Mesendoderm (in vitro differentiated cells): ENCODE measurements at regions not wholly inside any gene's neighbourhood (a gene's known extent, or its start where the extent isn't known, plus 50 kb on each side); places are given as distances from the start of the nearest gene placed in this dataset.

Experiments used
- DNase-seq: peaks from one replicate; pipeline ENCODE4 v3.0.0; 2013
- H2AK5ac ChIP-seq: 2 replicates; pipeline ENCODE4 v1.6.1; 2013; ENCODE audit warnings: low read length, inconsistent platforms
- H2BK120ac ChIP-seq: 2 replicates; pipeline ENCODE4 v1.6.1; 2013; ENCODE audit warnings: low read depth, mild to moderate bottlenecking, low read length, moderate library complexity, mixed read lengths
- H2BK15ac ChIP-seq: replicated peaks from 2 replicates; pipeline ENCODE4 v1.6.1; 2013; ENCODE audit warnings: low read depth, mild to moderate bottlenecking, moderate library complexity
- H2BK5ac ChIP-seq: 2 replicates; pipeline ENCODE4 v1.6.1; 2013; ENCODE audit warnings: low read length, inconsistent platforms
- H3K18ac ChIP-seq: 2 replicates; pipeline ENCODE4 v1.6.1; 2013; ENCODE audit warnings: mild to moderate bottlenecking, low read length, mixed read lengths
- H3K23ac ChIP-seq: one replicate; pipeline ENCODE4 v1.6.1; 2013; ENCODE audit warnings: low read length
- H3K27ac ChIP-seq: 2 replicates; pipeline ENCODE4 v1.5.1; 2013; ENCODE audit warnings: low read depth, mild to moderate bottlenecking, inconsistent platforms, low read length, moderate library complexity
- H3K27me3 ChIP-seq: 2 replicates; pipeline ENCODE4 v1.6.1; 2013; ENCODE audit warnings: low read length, control low read depth, mild to moderate bottlenecking, inconsistent platforms; ENCODE audit not compliant: insufficient read depth, poor library complexity
- H3K36me3 ChIP-seq: 2 replicates; pipeline ENCODE4 v1.6.1; 2013; ENCODE audit warnings: low read length, inconsistent platforms; ENCODE audit not compliant: control insufficient read depth, insufficient read depth
- H3K4ac ChIP-seq: one replicate; pipeline ENCODE4 v1.6.1; 2013; ENCODE audit warnings: low read depth, mild to moderate bottlenecking, low read length, moderate library complexity
- H3K4me1 ChIP-seq: 2 replicates; pipeline ENCODE4 v1.6.1; 2013; ENCODE audit warnings: low read depth, low read length, inconsistent platforms; ENCODE audit not compliant: control insufficient read depth
- H3K4me2 ChIP-seq: 2 replicates; pipeline ENCODE4 v1.6.1; 2013; ENCODE audit warnings: low read length
- H3K4me3 ChIP-seq: 2 replicates; pipeline ENCODE4 v1.5.1; 2013; ENCODE audit warnings: mild to moderate bottlenecking, low read length
- H3K56ac ChIP-seq: one replicate; pipeline ENCODE4 v1.6.1; 2013; ENCODE audit warnings: low read length
- H3K79me1 ChIP-seq: 2 replicates; pipeline ENCODE4 v1.6.1; 2013; ENCODE audit warnings: low read length, inconsistent platforms
- H3K79me2 ChIP-seq: 2 replicates; pipeline ENCODE4 v1.6.1; 2013; ENCODE audit warnings: mild to moderate bottlenecking, low read length; ENCODE audit not compliant: control insufficient read depth, insufficient read depth
- H3K9ac ChIP-seq: 2 replicates; pipeline ENCODE4 v1.6.1; 2013; ENCODE audit warnings: low read length, inconsistent platforms
- H4K5ac ChIP-seq: one replicate; pipeline ENCODE4 v1.6.1; 2013; ENCODE audit warnings: low read length
- H4K8ac ChIP-seq: one replicate; pipeline ENCODE4 v1.6.1; 2013; ENCODE audit warnings: low read depth, mild to moderate bottlenecking, control low read depth, low read length, moderate library complexity
- WGBS: extraction: QIAGEN DNeasy Blood & Tissue Kit; methylation state at CpG from one replicate; pipeline ENCODE4 v1.1.7; 2013; ENCODE audit warnings: low lambda C conversion rate, missing lambda C conversion rate; ENCODE audit not compliant: insufficient coverage; ENCODE audit errors: extremely low coverage; 5-methylcytosine and 5-hydroxymethylcytosine counted together

- no peak overlapping the region for H4K8ac ChIP-seq
- H3K4me1 ChIP-seq, result no peaks in the 10 kb centered on the region
- H4K5ac ChIP-seq, result no peak overlapping the region
- H3K9ac ChIP-seq, result no peak overlapping the region
- no peak overlapping the region for H2AK5ac ChIP-seq
- no peak overlapping the region for H3K4me3 ChIP-seq
- no peak overlapping the region for H3K18ac ChIP-seq
- H3K56ac ChIP-seq, result no peak overlapping the region
- H3K27me3 ChIP-seq, result no peaks in the 10 kb centered on the region
- no CpG with 5 or more reads among the region's 2 CpGs for WGBS
- H3K79me2 ChIP-seq, result no peaks in the 10 kb centered on the region
- H3K4ac ChIP-seq, result no peak overlapping the region
- no peak overlapping the region for H3K4me2 ChIP-seq
- H2BK5ac ChIP-seq, result no peak overlapping the region
- DNase-seq, result no peak
- no peaks in the 10 kb centered on the region for H3K36me3 ChIP-seq
- no peak overlapping the region for H3K27ac ChIP-seq
- no peak overlapping the region for H2BK15ac ChIP-seq
- no peaks in the 10 kb centered on the region for H3K79me1 ChIP-seq
- H2BK120ac ChIP-seq, result no peak overlapping the region
- H3K23ac ChIP-seq, result no peak overlapping the region
Measured at GRCh38 chrX:13901354-13901753, 84.5 kb upstream of the GPM6B start.

DNA sequence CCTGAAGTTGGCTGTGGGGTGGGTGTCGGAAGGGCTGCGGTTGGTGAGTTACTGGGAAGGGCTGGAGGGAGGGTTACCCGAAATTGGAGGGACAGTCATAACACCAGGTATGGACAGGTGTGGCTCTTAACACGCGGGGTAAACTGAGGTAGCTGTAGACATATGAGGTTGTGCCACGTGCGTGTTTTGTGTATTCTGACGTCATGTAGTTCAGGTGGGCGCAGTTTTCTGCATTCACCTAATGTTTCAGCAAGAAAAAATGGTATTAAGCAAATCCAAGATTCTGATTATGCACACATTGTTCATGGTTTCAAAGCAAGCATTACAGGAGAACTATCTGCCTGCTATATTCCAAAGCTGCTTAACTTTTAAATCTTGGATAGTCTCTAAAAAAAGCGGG, 83.5 kb upstream of the GPM6B start:
- no peak overlapping the region for H3K9ac ChIP-seq
- H3K79me2 ChIP-seq, result no peaks in the 10 kb centered on the region
- H3K27ac ChIP-seq, result no peak overlapping the region
- H3K4me2 ChIP-seq, result no peak overlapping the region
- H3K27me3 ChIP-seq, result no peaks in the 10 kb centered on the region
- no peak overlapping the region for H3K4me3 ChIP-seq
- no peak overlapping the region for H4K5ac ChIP-seq
- H3K18ac ChIP-seq, result no peak overlapping the region
- no peaks in the 10 kb centered on the region for H3K36me3 ChIP-seq
- no peak overlapping the region for H2BK120ac ChIP-seq
- no peak overlapping the region for H3K56ac ChIP-seq
- WGBS, result no CpG with 5 or more reads among the region's 10 CpGs
- H3K4ac ChIP-seq, result no peak overlapping the region
- no peak for DNase-seq
- H2BK15ac ChIP-seq, result no peak overlapping the region
- no peaks in the 10 kb centered on the region for H3K4me1 ChIP-seq
- H3K79me1 ChIP-seq, result no peaks in the 10 kb centered on the region
- H4K8ac ChIP-seq, result no peak overlapping the region
- H3K23ac ChIP-seq, result no peak overlapping the region
- H2BK5ac ChIP-seq, result no peak overlapping the region
- H2AK5ac ChIP-seq, result no peak overlapping the region

GRCh38 chrX:13899607-13900006, 82.7 kb upstream of the GPM6B start:
- Histone ChIP-seq H3K36me3 (no peaks in the 10 kb centered on the region), H4K8ac (no peak overlapping the region), H3K56ac (no peak overlapping the region), H2BK120ac (no peak overlapping the region), H2BK5ac (no peak overlapping the region), H3K79me2 (no peaks in the 10 kb centered on the region), H3K4me2 (no peak overlapping the region), H3K4ac (no peak overlapping the region), H3K23ac (no peak overlapping the region), H2AK5ac (no peak overlapping the region), H3K79me1 (no peaks in the 10 kb centered on the region), H4K5ac (no peak overlapping the region), H3K27ac (no peak overlapping the region), H3K27me3 (no peaks in the 10 kb centered on the region), H3K4me3 (no peak overlapping the region), H3K4me1 (no peaks in the 10 kb centered on the region), H3K18ac (no peak overlapping the region), H3K9ac (no peak overlapping the region), H2BK15ac (no peak overlapping the region)
- no CpG with 5 or more reads among the region's 6 CpGs for WGBS
- peak; percentile 34 for DNase-seq

- no peak overlapping the region for H2BK120ac ChIP-seq
- no peak overlapping the region for H4K8ac ChIP-seq
- no peaks in the 10 kb centered on the region for H3K36me3 ChIP-seq
- no peaks in the 10 kb centered on the region for H3K4me1 ChIP-seq
- no peak overlapping the region for H2BK15ac ChIP-seq
- H3K56ac ChIP-seq, result no peak overlapping the region
- no peak overlapping the region for H3K4ac ChIP-seq
- no peak overlapping the region for H4K5ac ChIP-seq
- H3K9ac ChIP-seq, result no peak overlapping the region
- WGBS, result no CpG with 5 or more reads among the region's 4 CpGs
- no peaks in the 10 kb centered on the region for H3K27me3 ChIP-seq
- H3K79me1 ChIP-seq, result no peaks in the 10 kb centered on the region
- H3K18ac ChIP-seq, result no peak overlapping the region
- no peak overlapping the region for H3K4me3 ChIP-seq
- H3K4me2 ChIP-seq, result no peak overlapping the region
- H2AK5ac ChIP-seq, result no peak overlapping the region
- no peak for DNase-seq
- H3K23ac ChIP-seq, result no peak overlapping the region
- no peak overlapping the region for H3K27ac ChIP-seq
- no peaks in the 10 kb centered on the region for H3K79me2 ChIP-seq
- H2BK5ac ChIP-seq, result no peak overlapping the region
Measured at GRCh38 chrX:13898603-13899002, 81.7 kb upstream of the GPM6B start.

DNA sequence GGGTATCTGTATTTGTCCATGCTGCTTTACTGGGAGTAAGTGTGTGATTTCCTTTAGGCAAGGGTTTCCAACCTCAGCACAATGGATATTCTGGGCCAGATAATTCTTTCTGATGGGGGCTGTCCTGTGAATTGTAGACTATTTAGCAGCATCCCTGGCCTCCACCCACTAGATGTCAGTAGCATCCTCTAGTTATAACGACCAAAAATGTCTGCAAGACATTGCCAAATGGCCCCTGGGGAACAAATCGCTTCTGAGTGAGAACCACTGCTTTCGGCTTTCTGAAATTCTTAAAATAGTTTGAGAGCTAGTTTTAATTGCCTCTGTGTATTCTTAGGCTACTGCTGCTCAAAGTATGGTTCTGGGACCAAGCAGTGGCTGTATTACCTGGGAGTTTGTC, 81.2 kb upstream of the GPM6B start:
- Histone ChIP-seq H3K4me3 (no peak overlapping the region), H3K27me3 (no peaks in the 10 kb centered on the region)

GRCh38 chrX:13897566-13897965, 80.7 kb upstream of the GPM6B start:
- no CpG with 5 or more reads among the region's 4 CpGs for WGBS

More for the DNA sequence above, 81.2 kb upstream of the GPM6B start:
- H3K9ac ChIP-seq, result no peak overlapping the region
- no peaks in the 10 kb centered on the region for H3K79me2 ChIP-seq
- H3K27ac ChIP-seq, result no peak overlapping the region
- no peaks in the 10 kb centered on the region for H3K4me1 ChIP-seq
- H3K4me2 ChIP-seq, result no peak overlapping the region
- H3K36me3 ChIP-seq, result no peaks in the 10 kb centered on the region
- H4K5ac ChIP-seq, result no peak overlapping the region
- H2BK15ac ChIP-seq, result no peak overlapping the region
- no peak overlapping the region for H2BK5ac ChIP-seq
- no CpG with 5 or more reads among the region's 3 CpGs for WGBS
- H2BK120ac ChIP-seq, result no peak overlapping the region
- H3K23ac ChIP-seq, result no peak overlapping the region
- H2AK5ac ChIP-seq, result no peak overlapping the region
- no peaks in the 10 kb centered on the region for H3K79me1 ChIP-seq
- DNase-seq, result peak; percentile 79
- H3K18ac ChIP-seq, result no peak overlapping the region
- no peak overlapping the region for H4K8ac ChIP-seq
- no peak overlapping the region for H3K4ac ChIP-seq
- no peak overlapping the region for H3K56ac ChIP-seq

More at GRCh38 chrX:13897566-13897965, 80.7 kb upstream of the GPM6B start:
- Histone ChIP-seq H4K5ac (no peak overlapping the region), H2AK5ac (no peak overlapping the region), H3K4me2 (no peak overlapping the region), H3K36me3 (no peaks in the 10 kb centered on the region), H3K27me3 (no peaks in the 10 kb centered on the region), H3K79me2 (no peaks in the 10 kb centered on the region), H3K18ac (no peak overlapping the region), H2BK120ac (no peak overlapping the region), H3K9ac (no peak overlapping the region), H3K4ac (no peak overlapping the region), H3K23ac (no peak overlapping the region), H3K4me1 (no peaks in the 10 kb centered on the region), H2BK5ac (no peak overlapping the region), H3K27ac (no peak overlapping the region), H2BK15ac (no peak overlapping the region), H3K79me1 (no peaks in the 10 kb centered on the region), H4K8ac (no peak overlapping the region), H3K56ac (no peak overlapping the region), H3K4me3 (no peak overlapping the region)
- no peak for DNase-seq
